WTC11 (cell line): ENCODE measurements at regions not wholly inside any gene's neighbourhood (a gene's known extent, or its start where the extent isn't known, plus 50 kb on each side); places are given as distances from the start of the nearest gene placed in this dataset.
A peak's percentile ranks its signal among the peaks of the same experiment; 100 is the strongest.

Experiments used
- ATAC-seq: fragments of 200-7000 bp; cut with Tn5 transposase; 2 replicates; pipeline ENCODE4 v1.10.0; 2021; ENCODE audit warnings: mild to moderate bottlenecking, moderate library complexity
- CTCF ChIA-PET: fragments of 300-600 bp; sonication (Branson Sonifier 250); formaldehyde crosslinking; loops from one replicate; lab custom pipeline; 2021; ENCODE audit warnings: antibody characterized with exemption; lab: Charles Lee
- POLR2A ChIA-PET: fragments of 350-600 bp; sonication (Branson Sonifier 250); formaldehyde crosslinking; loops from one replicate; lab custom pipeline; 2021; ENCODE audit warnings: antibody characterized with exemption; lab: Charles Lee
- DNase-seq: peaks from one replicate; pipeline ENCODE4 v3.0.0; 2021; ENCODE audit warnings: low spot score
- H3K27ac Mint-ChIP-seq: 2 replicates; pipeline ENCODE4 v1.8.0; 2021; ENCODE audit warnings: mixed read lengths
- H3K27me3 Mint-ChIP-seq: 2 replicates; pipeline ENCODE4 v1.8.0; 2021; ENCODE audit warnings: low read depth, mild to moderate bottlenecking, moderate library complexity, mixed read lengths
- H3K36me3 Mint-ChIP-seq: 2 replicates; pipeline ENCODE4 v1.8.0; 2021; ENCODE audit warnings: mixed read lengths
- H3K4me1 Mint-ChIP-seq: 2 replicates; pipeline ENCODE4 v1.8.0; 2022; ENCODE audit warnings: mixed read lengths
- H3K4me3 Mint-ChIP-seq: 2 replicates; pipeline ENCODE4 v1.8.0; 2021; ENCODE audit warnings: mild to moderate bottlenecking, moderate library complexity, mixed read lengths
- H3K9me3 Mint-ChIP-seq: 2 replicates; pipeline ENCODE4 v1.8.0; 2021; ENCODE audit warnings: mixed read lengths
- FOXP4 ChIP-seq: sonication (generic); formaldehyde crosslinking; IDR thresholded peaks from 2 replicates; pipeline ENCODE4 v1.8.0; 2022; ENCODE audit warnings: mild to moderate bottlenecking, missing genetic modification reagents
- KAT7 ChIP-seq: sonication (generic); formaldehyde crosslinking; IDR thresholded peaks from 2 replicates; pipeline ENCODE4 v1.8.1; 2023; ENCODE audit warnings: missing genetic modification reagents, mild to moderate bottlenecking, borderline replicate concordance
- MYBL2 ChIP-seq: sonication (generic); formaldehyde crosslinking; IDR thresholded peaks from 2 replicates; pipeline ENCODE4 v1.8.1; 2023; ENCODE audit warnings: mild to moderate bottlenecking, moderate library complexity, missing genetic modification reagents
- SP1 ChIP-seq: sonication (generic); formaldehyde crosslinking; conservative IDR thresholded peaks from 2 replicates; pipeline ENCODE4 v1.8.1; 2022; ENCODE audit warnings: missing genetic modification reagents
- TCF7 ChIP-seq: sonication (generic); formaldehyde crosslinking; IDR thresholded peaks from 2 replicates; pipeline ENCODE4 v1.8.0; 2022; ENCODE audit warnings: mild to moderate bottlenecking, low read depth, missing genetic modification reagents, moderate library complexity
- TEAD1 ChIP-seq: sonication (generic); formaldehyde crosslinking; IDR thresholded peaks from 2 replicates; pipeline ENCODE4 v1.8.0; 2022; ENCODE audit warnings: mild to moderate bottlenecking, missing genetic modification reagents
- TEAD4 ChIP-seq: sonication (generic); formaldehyde crosslinking; IDR thresholded peaks from 2 replicates; pipeline ENCODE4 v1.8.0; 2022; ENCODE audit warnings: mild to moderate bottlenecking, missing genetic modification reagents
- TP53 ChIP-seq: sonication (generic); formaldehyde crosslinking; IDR thresholded peaks from 2 replicates; pipeline ENCODE4 v1.8.1; 2023; ENCODE audit warnings: mild to moderate bottlenecking, missing genetic modification reagents
- ZBTB21 ChIP-seq: sonication (generic); formaldehyde crosslinking; IDR thresholded peaks from 2 replicates; pipeline ENCODE4 v1.8.1; 2023; ENCODE audit warnings: mild to moderate bottlenecking, missing genetic modification reagents, borderline replicate concordance
- ZNF281 ChIP-seq: sonication (generic); formaldehyde crosslinking; IDR thresholded peaks from 2 replicates; pipeline ENCODE4 v1.8.0; 2023; ENCODE audit warnings: mild to moderate bottlenecking, missing genetic modification reagents
- ZNF317 ChIP-seq: sonication (generic); formaldehyde crosslinking; IDR thresholded peaks from 2 replicates; pipeline ENCODE4 v1.8.1; 2023; ENCODE audit warnings: low read depth, mild to moderate bottlenecking, moderate library complexity, missing genetic modification reagents, borderline replicate concordance
- ZNF423 ChIP-seq: fragments of 250-450 bp; sonication (Bioruptor Pico); IDR thresholded peaks from 2 replicates; pipeline ENCODE4 v2.1.2; 2022; ENCODE audit warnings: mild to moderate bottlenecking, moderate library complexity
- ZNF671 ChIP-seq: fragments of 250-450 bp; sonication (Bioruptor Pico); IDR thresholded peaks from 2 replicates; pipeline ENCODE4 v1.8.0; 2021; ENCODE audit warnings: mild to moderate bottlenecking
- ZSCAN18 ChIP-seq: fragments of 250-450 bp; sonication (Bioruptor Pico); IDR thresholded peaks from 2 replicates; pipeline ENCODE4 v2.1.2; 2022; ENCODE audit warnings: mild to moderate bottlenecking, moderate library complexity

- H3K27me3 Mint-ChIP-seq: no peaks in the 10 kb centered on the region
- CTCF ChIA-PET: interaction anchor here (0.8 kb wide), 1 partner anchor 312 kb away, joined by 3 read pairs; no protein-coding TSS in a partner anchor
- DNase-seq: no peak
These were observed 391.9 kb downstream of the TMEM182 start for GRCh38 chr2:103153580-103154284.

GRCh38 chr2:103155308-103155707, 393.5 kb downstream of the TMEM182 start:
- no peaks in the 10 kb centered on the region for H3K27me3 Mint-ChIP-seq
- DNase-seq (no peak), ATAC-seq (no peak)
- H3K4me3 Mint-ChIP-seq: no peak overlapping the region
- peaks cover 15% of the 10 kb centered on the region for H3K9me3 Mint-ChIP-seq
- ChIA-PET POLR2A (no interaction called here), CTCF (no interaction called here)
- no peak for TF ChIP-seq KAT7 (CRISPR knock-in tag)
- TF ChIP-seq SP1 (CRISPR knock-in tag): no peak
- TF ChIP-seq ZNF423 (CRISPR knock-in tag): no peak
- TF ChIP-seq ZNF281 (CRISPR knock-in tag): no peak
- TF ChIP-seq TEAD1: no peak
- TF ChIP-seq MYBL2 (CRISPR knock-in tag): no peak
- no peak for TF ChIP-seq FOXP4 (CRISPR knock-in tag)
- no peak for TF ChIP-seq ZNF671 (CRISPR knock-in tag)
- TF ChIP-seq TCF7 (CRISPR knock-in tag): no peak
- H3K4me1 Mint-ChIP-seq: no peaks in the 10 kb centered on the region
- H3K36me3 Mint-ChIP-seq: peaks cover 7% of the 10 kb centered on the region
- H3K27ac Mint-ChIP-seq: no peak overlapping the region

More at GRCh38 chr2:103153580-103154284, 391.9 kb downstream of the TMEM182 start:
- peaks cover 7% of the 10 kb centered on the region for H3K36me3 Mint-ChIP-seq
- no peak for ATAC-seq
- no peak overlapping the region for H3K27ac Mint-ChIP-seq
- H3K4me1 Mint-ChIP-seq: no peaks in the 10 kb centered on the region
- no peak for TF ChIP-seq ZSCAN18 (CRISPR knock-in tag)
- TF ChIP-seq ZBTB21 (CRISPR knock-in tag): no peak
- no peak for TF ChIP-seq ZNF317
- TF ChIP-seq TEAD4 (CRISPR knock-in tag): no peak
- POLR2A ChIA-PET: no interaction called here
- H3K4me3 Mint-ChIP-seq: no peak overlapping the region
- peaks cover 15% of the 10 kb centered on the region for H3K9me3 Mint-ChIP-seq

- TF ChIP-seq ZNF317 (no peak), TP53 (no peak)
- no peaks in the 10 kb centered on the region for H3K27me3 Mint-ChIP-seq
- ATAC-seq (peak; percentile 65), DNase-seq (no peak)
- CTCF ChIA-PET: interaction anchor here (2.9 to 3.7 kb wide), 2 partner anchors 183 to 318 kb away, joined by 17 to 23 read pairs; no protein-coding TSS in a partner anchor
- no peak overlapping the region for H3K4me3 Mint-ChIP-seq
- peaks cover 10% of the 10 kb centered on the region for H3K4me1 Mint-ChIP-seq
- no peak overlapping the region for H3K27ac Mint-ChIP-seq
- no peaks in the 10 kb centered on the region for H3K36me3 Mint-ChIP-seq
- no peaks in the 10 kb centered on the region for H3K9me3 Mint-ChIP-seq
- POLR2A ChIA-PET: no interaction called here
These were observed 397.2 kb downstream of the TMEM182 start for GRCh38 chr2:103159018-103159417.
